IMR-90 (cell line): ENCODE measurements at regions not wholly inside any gene's neighbourhood (a gene's known extent, or its start where the extent isn't known, plus 50 kb on each side); places are given as distances from the start of the nearest gene placed in this dataset.

ENCODE experiments used
- ATAC-seq: fragments of 200-7000 bp; cut with Tn5 transposase; 2 replicates; pipeline ENCODE4 v1.9.1; 2020; ENCODE audit warnings: low read depth, mild to moderate bottlenecking, moderate library complexity
- BruUV-seq: library from RNA; stranded (reverse); fragments of 400-500 nt; replicated peaks from 2 replicates; lab custom pipeline; 2021; lab: Mats Ljungman, UMichigan
- CTCF ChIA-PET: fragments of 300-600 bp; formaldehyde crosslinking; extraction: SDS; loops from one replicate; lab custom pipeline; 2021; ENCODE audit warnings: antibody characterized with exemption; lab: Yijun Ruan, JAX
- POLR2A ChIA-PET: fragments of 300-600 bp; sonication (Branson Sonifier 250); formaldehyde crosslinking; loops from one replicate; lab custom pipeline; 2022; ENCODE audit warnings: antibody characterized with exemption; ENCODE audit not compliant: unreplicated experiment; lab: Charles Lee
- DNase-seq: peaks from one replicate; pipeline ENCODE4 v3.0.0; 2013
- H2AFZ ChIP-seq: replicated peaks from 2 replicates; pipeline ENCODE3; 2013; ENCODE audit warnings: low read length, mild to moderate bottlenecking; ENCODE audit not compliant: poor library complexity
- H2AK5ac ChIP-seq: 2 replicates; pipeline ENCODE4 v1.6.1; 2013; ENCODE audit warnings: low read depth, low read length, inconsistent platforms
- H2AK9ac ChIP-seq: replicated peaks from 2 replicates; pipeline ENCODE3; 2013; ENCODE audit warnings: mild to moderate bottlenecking, low read depth, low read length, moderate library complexity; ENCODE audit not compliant: poor library complexity
- H2BK120ac ChIP-seq: 2 replicates; pipeline ENCODE4 v1.6.1; 2013; ENCODE audit warnings: low read depth, low read length, inconsistent platforms
- H2BK15ac ChIP-seq: 3 replicates; pipeline ENCODE4 v1.6.1; 2013; ENCODE audit warnings: low read depth, low read length, inconsistent platforms
- H2BK20ac ChIP-seq: 2 replicates; pipeline ENCODE4 v1.6.1; 2013; ENCODE audit warnings: low read depth, mild to moderate bottlenecking, inconsistent platforms, low read length, moderate library complexity
- H2BK5ac ChIP-seq: 2 replicates; pipeline ENCODE4 v1.6.1; 2013; ENCODE audit warnings: mild to moderate bottlenecking, low read depth, low read length, inconsistent platforms; ENCODE audit not compliant: poor library complexity, severe bottlenecking
- H3K14ac ChIP-seq: replicated peaks from 2 replicates; pipeline ENCODE4 v1.6.1; 2013; ENCODE audit warnings: low read depth, low read length, inconsistent platforms
- H3K18ac ChIP-seq: 2 replicates; pipeline ENCODE4 v1.6.1; 2013; ENCODE audit warnings: low read depth, low read length, control low read depth
- H3K23ac ChIP-seq: 2 replicates; pipeline ENCODE4 v1.6.1; 2013; ENCODE audit warnings: low read depth, low read length, inconsistent platforms
- H3K27ac ChIP-seq: 2 replicates; pipeline ENCODE4 v1.5.1; 2013; ENCODE audit warnings: mild to moderate bottlenecking, control low read depth, low read length; ENCODE audit not compliant: insufficient read depth
- H3K27me3 ChIP-seq: 2 replicates; pipeline ENCODE4 v1.6.1; 2013; ENCODE audit warnings: low read length; ENCODE audit not compliant: control insufficient read depth, insufficient read depth
- H3K36me3 ChIP-seq: 2 replicates; pipeline ENCODE4 v1.6.1; 2013; ENCODE audit warnings: low read length, mixed read lengths; ENCODE audit not compliant: control insufficient read depth, insufficient read depth
- H3K4ac ChIP-seq: 2 replicates; pipeline ENCODE4 v1.6.1; 2013; ENCODE audit warnings: low read depth, low read length, inconsistent platforms
- H3K4me1 ChIP-seq: 2 replicates; pipeline ENCODE4 v1.6.1; 2013; ENCODE audit warnings: low read length, mixed read lengths; ENCODE audit not compliant: control insufficient read depth, insufficient read depth
- H3K4me2 ChIP-seq: 2 replicates; pipeline ENCODE4 v1.6.1; 2013; ENCODE audit warnings: low read depth, mild to moderate bottlenecking, control low read depth, low read length, moderate library complexity
- H3K4me3 ChIP-seq: 2 replicates; pipeline ENCODE4 v1.5.1; 2013; ENCODE audit warnings: low read depth, mild to moderate bottlenecking, control low read depth, low read length, moderate library complexity; ENCODE audit not compliant: insufficient read depth
- H3K56ac ChIP-seq: 2 replicates; pipeline ENCODE4 v1.6.1; 2013; ENCODE audit warnings: low read length, inconsistent platforms; ENCODE audit not compliant: insufficient read depth; ENCODE audit errors: extremely low read depth
- H3K79me1 ChIP-seq, 2 experiments: 2 replicates each; pipeline ENCODE4 v1.6.1; 2013; ENCODE audit warnings: low read length in 2 of 2, inconsistent platforms in 1 of 2, low read depth in 1 of 2
- H3K9ac ChIP-seq: 2 replicates; pipeline ENCODE4 v1.6.1; 2013; ENCODE audit warnings: low read depth, low read length, control low read depth
- H3K9me1 ChIP-seq: 2 replicates; pipeline ENCODE4 v1.6.1; 2013; ENCODE audit warnings: low read length, inconsistent platforms; ENCODE audit not compliant: insufficient read depth
- H3K9me3 ChIP-seq: 2 replicates; pipeline ENCODE4 v1.6.1; 2013; ENCODE audit warnings: low read length; ENCODE audit not compliant: control insufficient read depth, insufficient read depth
- H4K20me1 ChIP-seq: 2 replicates; pipeline ENCODE4 v1.6.1; 2013; ENCODE audit warnings: low read length, inconsistent platforms; ENCODE audit not compliant: insufficient read depth
- H4K5ac ChIP-seq: 2 replicates; pipeline ENCODE4 v1.6.1; 2013; ENCODE audit warnings: mild to moderate bottlenecking, low read depth, low read length, control low read depth
- H4K8ac ChIP-seq, 2 experiments: 2 replicates each; pipeline ENCODE4 v1.6.1; 2013; ENCODE audit warnings: low read depth in 2 of 2, low read length in 2 of 2, control low read depth in 1 of 2, inconsistent platforms in 1 of 2
- H4K91ac ChIP-seq: 2 replicates; pipeline ENCODE4 v1.6.1; 2013; ENCODE audit warnings: low read depth, low read length, inconsistent platforms; ENCODE audit not compliant: insufficient read depth
- BHLHE40 ChIP-seq: fragments of 150-350 bp; IDR thresholded peaks from 2 replicates; pipeline ENCODE4 v1.6.1; 2016; ENCODE audit warnings: mild to moderate bottlenecking, low read depth, low read length
- CEBPB ChIP-seq: IDR thresholded peaks from 2 replicates; pipeline ENCODE4 v1.6.1; 2012; ENCODE audit warnings: low read depth, low read length, improper control_type of control experiment
- CHD1 ChIP-seq: IDR thresholded peaks from 2 replicates; pipeline ENCODE4 v1.6.1; 2012; ENCODE audit warnings: low read depth, low read length, improper control_type of control experiment
- CTCF ChIP-seq: conservative IDR thresholded peaks from 2 replicates; pipeline ENCODE4 v1.5.1; 2012; ENCODE audit warnings: mild to moderate bottlenecking, low read depth, low read length, improper control_type of control experiment
- ELK1 ChIP-seq: fragments of 150-350 bp; IDR thresholded peaks from 2 replicates; pipeline ENCODE4 v1.6.1; 2016; ENCODE audit warnings: low read depth, mild to moderate bottlenecking, low read length, moderate library complexity, borderline replicate concordance
- MAFK ChIP-seq: IDR thresholded peaks from 2 replicates; pipeline ENCODE4 v1.6.1; 2012; ENCODE audit warnings: low read depth, low read length, improper control_type of control experiment
- MAZ ChIP-seq: IDR thresholded peaks from 2 replicates; pipeline ENCODE4 v1.6.1; 2012; ENCODE audit warnings: low read depth, mild to moderate bottlenecking, low read length, improper control_type of control experiment, moderate library complexity, borderline replicate concordance
- MXI1 ChIP-seq: IDR thresholded peaks from 2 replicates; pipeline ENCODE4 v1.6.1; 2012; ENCODE audit warnings: low read depth, mild to moderate bottlenecking, low read length, moderate library complexity, borderline replicate concordance
- NFE2L2 ChIP-seq: fragments of 150-350 bp; IDR thresholded peaks from 2 replicates; pipeline ENCODE4 v1.6.1; 2016; ENCODE audit warnings: low read depth, mild to moderate bottlenecking, low read length
- POLR2A ChIP-seq: IDR thresholded peaks from 2 replicates; pipeline ENCODE4 v1.6.1; 2012; ENCODE audit warnings: mild to moderate bottlenecking, low read depth, low read length
- RAD21 ChIP-seq: IDR thresholded peaks from 2 replicates; pipeline ENCODE4 v1.6.1; 2012; ENCODE audit warnings: low read length, improper control_type of control experiment
- RCOR1 ChIP-seq: IDR thresholded peaks from 2 replicates; pipeline ENCODE4 v1.6.1; 2012; ENCODE audit warnings: mild to moderate bottlenecking, low read length, improper control_type of control experiment; ENCODE audit not compliant: insufficient replicate concordance
- RFX5 ChIP-seq: IDR thresholded peaks from 2 replicates; pipeline ENCODE4 v1.8.0; 2012; ENCODE audit warnings: low read depth, mild to moderate bottlenecking, low read length, moderate library complexity
- SMC3 ChIP-seq: fragments of 150-350 bp; IDR thresholded peaks from 2 replicates; pipeline ENCODE4 v1.6.1; 2016; ENCODE audit warnings: low read depth, mild to moderate bottlenecking, antibody characterized with exemption, low read length, moderate library complexity
- USF2 ChIP-seq: fragments of 150-350 bp; IDR thresholded peaks from 2 replicates; pipeline ENCODE4 v1.6.1; 2017; ENCODE audit warnings: mild to moderate bottlenecking, antibody characterized with exemption, low read length, low read depth
- WGBS, 2 experiments: methylation state at CpG; one replicate each; pipeline versions ENCODE4 v1.1.5 to v1.1.7; 2013; ENCODE audit warnings: missing lambda C conversion rate in 2 of 2; ENCODE audit not compliant: insufficient read length in 1 of 2; ENCODE audit errors: extremely low coverage in 2 of 2; 5-methylcytosine and 5-hydroxymethylcytosine counted together
- dilution Hi-C: fragments of 300-500 bp; cut with HindIII; formaldehyde crosslinking; loops from one replicate; pipeline ENCODE4 v1.14.3; 2018; ENCODE audit warnings: low sequenced_read_pairs; ENCODE audit not compliant: unreplicated experiment
- in situ Hi-C: fragments of 300-500 bp; cut with MboI; formaldehyde crosslinking; loops from 3 replicates; pipeline ENCODE4 v1.14.3; 2019; ENCODE audit warnings: low sequenced_read_pairs, inconsistent platforms, mixed read lengths
- intact Hi-C: fragments of 100-400 bp; cut with micrococcal nuclease; formaldehyde crosslinking; loops from 2 replicates; pipeline ENCODE4 v1.10.0; 2022

GRCh38 chr17:73901249-73901648 lies 257.0 kb upstream of the SDK2 start:
- H2AK5ac ChIP-seq, result no peak overlapping the region
- H3K4me3 ChIP-seq, result no peak overlapping the region
- dilution Hi-C loops (no loop called here), intact Hi-C loops (no loop called here), in situ Hi-C loops (no loop called here)
- H3K9me1 ChIP-seq, result no peaks in the 10 kb centered on the region
- no peak overlapping the region for H2BK20ac ChIP-seq
- H4K20me1 ChIP-seq, result no peaks in the 10 kb centered on the region
- H2BK15ac ChIP-seq, result no peak overlapping the region
- no peak overlapping the region for H3K4ac ChIP-seq
- BruUV-seq, result no TSS peak
- DNase-seq (no peak), ATAC-seq (no peak)
- H2AK9ac ChIP-seq, result no peak overlapping the region
- H3K27ac ChIP-seq, result no peak overlapping the region
- POLR2A ChIA-PET, result no interaction called here
- no peak overlapping the region for H3K23ac ChIP-seq
- no peak overlapping the region for H4K91ac ChIP-seq
- H3K27me3 ChIP-seq, result no peaks in the 10 kb centered on the region
- H3K79me1 ChIP-seq, result no peaks in the 10 kb centered on the region
- H4K8ac ChIP-seq, result no peak overlapping the region
- H4K5ac ChIP-seq, result no peak overlapping the region
- WGBS, 2 experiments, result 83% methylated on average over 1 of the region's 2 CpGs; no CpG with 5 or more reads in 1 of the 2 experiments
- CTCF ChIA-PET, result interaction anchor here (0.6 kb wide), 1 partner anchor 291 kb away, joined by 3 read pairs; no protein-coding TSS in a partner anchor
- TF ChIP-seq MXI1 (no peak), POLR2A (no peak), MAZ (no peak), BHLHE40 (no peak), NFE2L2 (no peak), RCOR1 (no peak), MAFK (no peak), SMC3 (no peak), ELK1 (no peak), CEBPB (no peak), CTCF (no peak), USF2 (no peak), CHD1 (no peak), RAD21 (no peak), RFX5 (no peak)
- H3K4me2 ChIP-seq, result no peak overlapping the region
- H2AFZ ChIP-seq, result no peak overlapping the region
- H3K14ac ChIP-seq, result no peak overlapping the region
- H3K36me3 ChIP-seq, result no peaks in the 10 kb centered on the region
- no peaks in the 10 kb centered on the region for H3K4me1 ChIP-seq
- H3K18ac ChIP-seq, result no peak overlapping the region
- H3K9ac ChIP-seq, result no peak overlapping the region
- no peak overlapping the region for H3K56ac ChIP-seq
- no peak overlapping the region for H2BK120ac ChIP-seq
- peaks cover 41% of the 10 kb centered on the region for H3K9me3 ChIP-seq
- no peak overlapping the region for H2BK5ac ChIP-seq
